ENCODE measurements at regions not wholly inside any gene's neighbourhood (a gene's known extent, or its start where the extent isn't known, plus 50 kb on each side); places are given as distances from the start of the nearest gene placed in this dataset.

DNA sequence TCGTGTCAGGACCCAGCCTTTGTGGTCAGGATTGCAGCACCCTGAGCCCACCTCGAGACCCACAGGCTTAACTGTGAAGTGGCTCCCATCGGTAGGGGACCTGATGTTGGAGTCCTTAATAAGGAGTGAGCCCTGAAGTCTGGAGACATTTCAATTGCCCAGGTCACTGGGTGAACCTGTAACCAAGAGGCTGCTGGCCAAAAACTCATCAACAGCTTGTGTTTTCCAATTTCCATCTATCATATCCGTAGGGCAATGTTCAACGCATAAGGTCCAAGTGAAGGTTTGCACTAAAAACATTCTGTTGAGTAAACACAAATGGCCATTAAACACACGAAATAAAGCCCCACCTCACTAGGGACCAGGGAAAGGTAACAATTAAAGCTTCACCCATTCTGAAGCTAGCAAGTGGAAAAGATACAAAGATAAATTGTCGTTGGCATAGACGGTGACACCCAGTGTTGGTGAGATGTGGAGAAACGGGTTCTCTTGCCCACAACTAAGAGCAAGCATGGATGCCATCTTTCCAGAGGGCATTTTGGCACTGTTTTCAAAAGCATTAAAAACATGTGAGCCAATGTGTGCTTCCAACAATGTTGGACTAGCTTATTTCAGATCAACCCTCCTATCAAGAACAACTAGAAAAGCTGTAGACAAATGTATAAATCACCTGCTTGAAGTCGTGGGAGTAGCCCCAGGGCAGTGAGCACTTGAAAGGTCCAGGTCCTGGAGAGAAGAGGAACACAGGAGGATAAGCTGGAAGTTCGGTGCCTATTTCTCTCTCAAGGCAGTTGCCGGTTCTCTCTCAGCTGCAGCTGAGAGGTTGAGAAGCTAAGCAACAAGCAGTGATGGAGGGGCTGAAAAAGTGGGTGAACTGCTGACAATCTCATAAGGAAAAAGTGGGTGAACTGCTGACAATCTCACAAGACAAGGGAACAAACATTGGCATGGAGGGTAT lies 56.3 kb upstream of the PCSK6 start:
- TF ChIP-seq EP300 (IDR thresholded peaks at IDR 0.05; ENCODE audit: low read depth in 2 of 2, low read length in 2 of 2) = no peak
- TF ChIP-seq EP300 (CRISPR knock-in tag; IDR thresholded peaks at IDR 0.05; ENCODE audit: borderline replicate concordance) = no peak
- TF ChIP-seq CENPX (CRISPR knock-in tag; IDR thresholded peaks at IDR 0.05) = no peak
- TF ChIP-seq, protein P1, sequence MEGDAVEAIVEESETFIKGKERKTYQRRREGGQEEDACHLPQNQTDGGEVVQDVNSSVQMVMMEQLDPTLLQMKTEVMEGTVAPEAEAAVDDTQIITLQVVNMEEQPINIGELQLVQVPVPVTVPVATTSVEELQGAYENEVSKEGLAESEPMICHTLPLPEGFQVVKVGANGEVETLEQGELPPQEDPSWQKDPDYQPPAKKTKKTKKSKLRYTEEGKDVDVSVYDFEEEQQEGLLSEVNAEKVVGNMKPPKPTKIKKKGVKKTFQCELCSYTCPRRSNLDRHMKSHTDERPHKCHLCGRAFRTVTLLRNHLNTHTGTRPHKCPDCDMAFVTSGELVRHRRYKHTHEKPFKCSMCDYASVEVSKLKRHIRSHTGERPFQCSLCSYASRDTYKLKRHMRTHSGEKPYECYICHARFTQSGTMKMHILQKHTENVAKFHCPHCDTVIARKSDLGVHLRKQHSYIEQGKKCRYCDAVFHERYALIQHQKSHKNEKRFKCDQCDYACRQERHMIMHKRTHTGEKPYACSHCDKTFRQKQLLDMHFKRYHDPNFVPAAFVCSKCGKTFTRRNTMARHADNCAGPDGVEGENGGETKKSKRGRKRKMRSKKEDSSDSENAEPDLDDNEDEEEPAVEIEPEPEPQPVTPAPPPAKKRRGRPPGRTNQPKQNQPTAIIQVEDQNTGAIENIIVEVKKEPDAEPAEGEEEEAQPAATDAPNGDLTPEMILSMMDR (CRISPR knock-in tag; IDR thresholded peaks at IDR 0.05) = no peak
- TF ChIP-seq CHD4 (IDR thresholded peaks at IDR 0.05; ENCODE audit: borderline replicate concordance, low read length) = no peak
- TF ChIP-seq CREB1 (IDR thresholded peaks at IDR 0.05) = no peak
- TF ChIP-seq CREB1 (CRISPR knock-in tag; IDR thresholded peaks at IDR 0.05) = no peak
- TF ChIP-seq, protein P2, sequence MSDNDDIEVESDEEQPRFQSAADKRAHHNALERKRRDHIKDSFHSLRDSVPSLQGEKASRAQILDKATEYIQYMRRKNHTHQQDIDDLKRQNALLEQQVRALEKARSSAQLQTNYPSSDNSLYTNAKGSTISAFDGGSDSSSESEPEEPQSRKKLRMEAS (IDR thresholded peaks at IDR 0.05) = no peak
